ENCODE measurements at regions not wholly inside any gene's neighbourhood (a gene's known extent, or its start where the extent isn't known, plus 50 kb on each side); places are given as distances from the start of the nearest gene placed in this dataset.
"Not testable (repeated sequence)": the region's sequence is repeated elsewhere in the genome, so short reads cannot be mapped to it uniquely, and the experiment has no call there.

GRCh38 chr2:32874931-32875330, 71.8 kb upstream of the LTBP1 start:
- no peak for DNase-seq (ENCODE audit: low read depth, low spot score)
- ChIA-PET CTCF (no interaction called here), POLR2A (no interaction called here)
- H3K4me3 ChIP-seq (ENCODE audit: low read depth, low read length) = no peak overlapping the region
- TF ChIP-seq CTCF (IDR thresholded peaks at IDR 0.05; ENCODE audit: insufficient read depth, low read length, missing control alignments) = no peak

GRCh38 chr2:32877587-32878510, 68.9 kb upstream of the LTBP1 start:
- TF ChIP-seq CTCF (IDR thresholded peaks at IDR 0.05; ENCODE audit: insufficient read depth, low read length, missing control alignments) = no peak
- no peak for DNase-seq (ENCODE audit: low read depth, low spot score)
- POLR2A ChIA-PET = no interaction called here
- CTCF ChIA-PET = interaction anchor here (0.7 to 0.9 kb wide), 2 partner anchors 10 to 77 kb away, joined by 3 to 5 read pairs; no protein-coding TSS in a partner anchor
- no peak overlapping the region for H3K4me3 ChIP-seq (ENCODE audit: low read depth, low read length)

GRCh38 chr2:32879943-32880342, 66.8 kb upstream of the LTBP1 start:
- POLR2A ChIA-PET; H3K4me3 ChIP-seq (ENCODE audit: low read depth, low read length); CTCF ChIA-PET; DNase-seq (ENCODE audit: low read depth, low spot score): not testable (repeated sequence)

- no peak for TF ChIP-seq CTCF (IDR thresholded peaks at IDR 0.05; ENCODE audit: insufficient read depth, low read length, missing control alignments)
- POLR2A ChIA-PET = interaction anchor here (0.5 kb wide), 1 partner anchor 67 kb away, joined by 3 read pairs; no protein-coding TSS in a partner anchor
- CTCF ChIA-PET = interaction anchor here (1.4 to 1.8 kb wide), 3 partner anchors 9 to 19 kb away, joined by 3 to 6 read pairs (median 4); no protein-coding TSS in a partner anchor
- peak; percentile 85 for DNase-seq (ENCODE audit: low read depth, low spot score)
- H3K4me3 ChIP-seq (ENCODE audit: low read depth, low read length) = no peak overlapping the region
Measured at GRCh38 chr2:32882816-32883810, 63.6 kb upstream of the LTBP1 start.

- ChIA-PET POLR2A (no interaction called here), CTCF (no interaction called here)
- no peak for TF ChIP-seq CTCF (IDR thresholded peaks at IDR 0.05; ENCODE audit: insufficient read depth, low read length, missing control alignments)
- H3K4me3 ChIP-seq (ENCODE audit: low read depth, low read length) = no peak overlapping the region
- DNase-seq (ENCODE audit: low read depth, low spot score) = no peak
Measured at GRCh38 chr2:32884346-32884745, 62.4 kb upstream of the LTBP1 start.

- POLR2A ChIA-PET; H3K4me3 ChIP-seq (ENCODE audit: low read depth, low read length); DNase-seq (ENCODE audit: low read depth, low spot score): not testable (repeated sequence)
- CTCF ChIA-PET = interaction anchor here (2.3 kb wide), 1 partner anchor 9 kb away, joined by 5 read pairs; no protein-coding TSS in a partner anchor
Measured at GRCh38 chr2:32886397-32887055, 60.2 kb upstream of the LTBP1 start.
